Inflammatory macrophage treated with lipopolysaccharide for 1 hour (primary cell): ENCODE measurements at regions not wholly inside any gene's neighbourhood (a gene's known extent, or its start where the extent isn't known, plus 50 kb on each side); places are given as distances from the start of the nearest gene placed in this dataset.

ENCODE experiments used
- DNase-seq, 2 donors: peaks; one replicate each; pipeline ENCODE4 v3.0.0-alpha.2; 2020 to 2022

- no peak for DNase-seq
Measured at GRCh38 chr9:14031810-14032209, 282.1 kb downstream of the NFIB start.

DNA sequence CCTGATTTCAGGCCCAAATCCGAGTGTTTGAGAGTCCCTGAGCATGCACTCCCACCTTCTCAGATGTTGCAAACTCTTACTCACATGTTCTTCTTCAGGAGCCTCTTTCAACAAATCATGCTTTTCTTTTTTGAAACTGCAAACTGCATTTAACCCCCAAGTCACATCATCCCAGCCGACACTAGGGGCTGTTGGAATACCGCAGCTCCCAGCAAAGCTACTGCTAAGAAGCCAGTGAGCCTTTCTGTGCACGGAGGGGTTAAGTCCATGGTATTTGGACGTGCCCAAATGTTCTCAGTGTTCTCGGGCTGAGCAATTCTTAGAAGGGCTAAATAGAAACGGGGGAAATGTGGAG lies 282.9 kb downstream of the NFIB start:
- DNase-seq: no peak

- DNase-seq: no peak
Measured at GRCh38 chr9:14030375-14031059, 283.4 kb downstream of the NFIB start.

GRCh38 chr9:14029806-14030374 lies 284.1 kb downstream of the NFIB start:
- no peak for DNase-seq

DNA sequence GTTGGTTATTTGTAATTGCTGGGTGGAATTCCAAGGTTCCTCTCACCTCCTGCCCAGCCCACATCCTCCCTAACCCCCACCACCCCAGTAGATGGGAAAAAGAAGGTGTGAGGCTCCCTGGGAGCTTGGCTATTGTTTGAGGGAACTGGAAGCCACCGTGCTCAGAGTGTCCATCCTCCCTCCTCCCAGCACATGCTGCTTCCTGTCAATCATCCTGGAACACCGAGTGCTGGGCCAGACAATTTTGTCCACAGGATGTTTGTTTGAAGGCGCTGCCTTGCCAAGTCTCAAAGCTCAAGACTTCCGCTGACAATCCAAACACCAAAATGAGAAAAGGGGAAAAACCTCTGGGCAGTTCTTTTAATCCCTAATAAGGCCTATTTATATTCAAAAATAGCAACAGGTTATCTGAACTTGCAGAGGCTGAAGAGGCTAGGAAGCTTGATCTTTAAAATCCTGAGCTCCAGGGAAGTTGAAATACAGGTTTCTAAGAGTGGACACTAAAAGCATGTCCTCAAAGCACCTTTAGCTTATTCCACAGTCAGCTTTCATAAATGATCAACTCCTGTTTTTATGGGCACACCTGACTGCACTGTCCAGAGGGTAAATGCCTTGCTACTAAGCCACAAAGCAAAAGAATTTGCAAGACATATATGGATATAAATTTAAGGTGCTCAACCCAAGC lies 286.7 kb downstream of the NFIB start:
- DNase-seq: no peak

DNA sequence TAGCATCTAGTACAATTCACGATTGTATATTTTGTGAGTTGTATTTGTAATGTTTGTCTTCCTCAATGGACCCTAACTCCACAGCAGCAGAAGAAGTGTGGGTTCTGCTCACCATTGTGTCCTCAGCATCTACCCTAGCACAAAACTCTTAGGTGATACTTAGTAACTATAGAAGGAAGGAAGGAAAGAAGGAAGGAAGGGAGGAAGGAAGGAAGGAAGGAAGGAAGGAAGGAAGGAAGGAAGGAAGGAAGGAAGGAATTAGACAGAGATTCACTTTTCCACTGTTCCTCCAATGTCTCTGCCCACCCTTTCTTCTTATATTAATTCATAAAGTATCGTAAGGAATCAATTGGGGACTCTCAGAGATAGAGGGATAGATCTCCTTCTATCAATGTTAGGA lies 288.2 kb downstream of the NFIB start:
- no peak for DNase-seq

- DNase-seq: no peak
Measured at GRCh38 chr9:14023285-14023684, 290.7 kb downstream of the NFIB start.

- no peak for DNase-seq
Measured at GRCh38 chr9:14021871-14022525, 291.9 kb downstream of the NFIB start.

GRCh38 chr9:14018081-14018480 lies 295.9 kb downstream of the NFIB start:
- DNase-seq: no peak

DNA sequence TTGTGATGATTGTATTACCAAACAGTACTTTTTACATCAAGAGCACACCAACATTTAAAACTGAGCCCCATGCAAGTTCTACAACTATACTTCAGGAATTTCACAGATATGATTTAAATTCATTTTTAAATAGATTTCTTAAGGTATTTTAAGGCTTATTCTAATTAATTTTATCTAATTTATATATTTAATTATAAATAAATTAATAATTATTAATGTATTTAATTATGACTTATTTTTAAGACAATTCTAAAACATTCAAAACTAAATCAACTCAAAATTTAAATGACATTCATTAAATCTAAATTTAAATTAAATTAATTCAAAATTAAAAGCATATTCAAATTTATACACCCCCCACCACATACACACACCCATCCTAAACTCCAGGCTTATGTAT lies 299.2 kb downstream of the NFIB start:
- DNase-seq: no peak

- DNase-seq: no peak
Measured at GRCh38 chr9:14014218-14014617, 299.7 kb downstream of the NFIB start.

GRCh38 chr9:14011799-14012560 lies 302.0 kb downstream of the NFIB start:
- DNase-seq: no peak

DNA sequence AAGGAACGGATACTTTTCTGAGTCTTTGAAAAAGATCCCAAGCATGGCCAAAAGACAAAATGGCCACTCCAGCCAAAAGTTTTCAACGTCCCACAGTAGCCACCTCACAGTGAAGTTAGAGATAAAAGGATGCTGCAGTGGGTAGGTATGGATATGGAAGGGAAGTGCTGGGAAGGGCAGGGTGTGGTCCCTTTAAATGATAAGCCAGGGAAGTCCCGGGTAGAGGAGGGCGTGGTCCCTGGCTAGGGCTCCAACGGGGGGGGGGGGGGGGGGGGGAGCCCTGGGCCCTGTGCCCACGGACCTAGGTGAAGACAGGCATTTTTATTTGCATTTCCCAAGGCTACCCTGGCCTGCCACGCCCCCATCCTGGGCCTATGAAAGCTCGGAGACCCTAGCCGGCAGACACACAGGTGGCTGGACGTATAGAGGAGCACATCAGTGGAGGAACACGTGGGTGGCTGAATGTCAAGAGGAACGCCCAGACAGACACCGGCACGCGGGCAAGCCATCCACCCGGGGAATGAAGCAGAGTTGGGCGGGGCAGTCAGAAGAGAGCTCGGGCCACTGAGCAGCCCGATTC lies 306.7 kb downstream of the NFIB start:
- no peak for DNase-seq

GRCh38 chr9:14006386-14007187 lies 307.4 kb downstream of the NFIB start:
- no peak for DNase-seq

- DNase-seq: no peak
Measured at GRCh38 chr9:14004110-14004509, 309.8 kb downstream of the NFIB start.

DNA sequence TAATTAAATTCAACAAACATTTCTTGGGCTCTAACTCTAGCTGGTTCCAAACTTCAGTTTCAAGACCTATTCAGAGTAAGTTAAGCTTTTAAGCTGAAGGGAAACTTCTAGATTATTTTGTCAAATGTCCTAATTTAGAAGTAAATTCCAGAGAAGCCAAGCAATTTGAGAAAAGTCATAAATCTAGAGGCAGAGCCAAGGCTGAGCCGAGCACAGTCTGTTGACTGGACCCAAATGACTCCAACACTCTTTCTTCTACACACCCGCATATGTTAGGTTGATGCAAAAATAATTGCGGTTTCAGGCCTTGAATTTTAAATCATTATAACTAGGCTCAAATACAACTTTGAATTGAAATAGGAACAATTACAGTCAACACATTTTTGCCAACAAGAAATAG lies 319.7 kb downstream of the NFIB start:
- no peak for DNase-seq

DNA sequence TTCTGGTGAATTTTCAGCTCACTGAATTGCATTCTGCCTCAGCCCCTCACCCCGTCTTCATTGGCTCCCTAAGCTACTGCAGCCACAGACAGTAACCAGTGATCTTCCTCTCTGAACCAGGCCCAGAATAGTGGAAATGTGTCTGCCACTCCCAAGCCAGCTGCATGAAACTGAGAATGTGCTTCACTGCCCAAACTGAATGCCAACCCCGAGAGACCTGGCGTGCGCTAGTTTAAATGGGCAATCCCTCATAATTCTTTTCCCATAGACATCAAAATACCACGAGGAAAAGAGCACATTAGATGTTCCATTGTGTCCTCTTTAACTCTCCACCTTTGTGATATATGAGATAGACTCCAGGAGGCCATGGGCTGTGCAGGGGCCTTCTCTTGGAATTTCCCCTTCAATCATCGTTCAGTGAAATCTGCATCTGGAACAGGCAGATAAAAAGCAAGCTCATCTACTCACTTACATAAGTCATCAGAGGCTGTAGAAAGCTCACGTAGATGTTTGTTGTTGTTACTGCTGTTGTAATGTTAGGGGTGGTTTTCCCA lies 320.2 kb downstream of the NFIB start:
- no peak for DNase-seq

DNA sequence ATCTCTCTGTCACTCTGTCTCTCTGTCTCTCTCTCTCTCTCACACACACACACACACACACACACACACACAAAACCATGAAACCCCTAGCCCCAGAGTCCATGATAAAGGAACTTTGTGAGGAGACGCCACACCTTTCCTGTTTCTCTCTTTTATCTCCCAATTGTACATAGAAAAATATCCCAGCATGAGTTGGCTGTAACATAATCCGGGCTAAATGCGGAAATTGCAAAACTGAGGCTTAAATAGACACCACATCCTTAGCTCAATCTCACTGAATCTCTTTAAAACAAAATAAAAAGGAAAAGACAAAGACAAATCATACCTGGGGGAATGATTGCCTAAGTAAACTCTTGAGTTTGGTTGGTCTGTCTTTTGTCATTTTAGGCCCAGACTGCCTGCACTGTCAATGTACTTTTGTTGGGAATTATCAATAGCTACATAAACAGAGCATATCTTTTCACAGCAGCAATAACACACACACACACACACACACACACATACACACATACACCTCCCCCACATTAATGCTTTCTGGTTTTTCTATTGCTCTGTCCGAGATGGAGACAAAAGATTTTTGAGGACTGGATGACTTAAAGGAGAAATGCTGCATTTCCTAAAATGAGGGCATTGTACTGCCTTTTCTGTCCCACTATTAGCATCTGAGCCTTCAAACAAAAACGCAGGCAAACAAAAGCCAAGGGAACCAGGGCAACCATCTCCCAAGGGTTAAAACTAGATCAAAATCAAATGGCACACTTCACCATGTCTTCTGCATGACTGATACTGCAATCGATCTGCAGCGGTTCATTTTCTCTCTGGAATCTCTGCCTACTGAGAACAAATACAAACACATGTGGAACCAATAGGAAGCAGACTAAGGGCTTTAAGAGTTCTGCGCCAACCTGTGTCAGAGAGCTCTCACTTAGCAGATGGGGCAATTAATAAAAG lies 321.5 kb downstream of the NFIB start:
- no peak for DNase-seq

GRCh38 chr9:13991395-13991794 lies 322.5 kb downstream of the NFIB start:
- DNase-seq: no peak

- DNase-seq: no peak
Measured at GRCh38 chr9:13990994-13991393, 322.9 kb downstream of the NFIB start.
